ENCODE measurements at regions not wholly inside any gene's neighbourhood (a gene's known extent, or its start where the extent isn't known, plus 50 kb on each side); places are given as distances from the start of the nearest gene placed in this dataset.

GRCh38 chr11:131201674-131202073 lies 168.7 kb upstream of the NTM start:
- peaks cover 4% of the 10 kb centered on the region for H3K4me1 ChIP-seq
- DNase-seq (ENCODE audit: low spot score in 2 of 2), result no peak
- H3K4me3 ChIP-seq, result no peak overlapping the region
- no peaks in the 10 kb centered on the region for H3K9me3 ChIP-seq
- H3K36me3 ChIP-seq, result no peaks in the 10 kb centered on the region
- 93% methylated on average over 12 of the region's 12 CpGs for WGBS
- H3K27ac ChIP-seq, result no peak overlapping the region
- TF ChIP-seq EP300 (IDR thresholded peaks at IDR 0.05) (no peak), POLR2A (IDR thresholded peaks at IDR 0.05) (no peak), CTCF (IDR thresholded peaks at IDR 0.05) (no peak), POLR2AphosphoS5 (IDR thresholded peaks at IDR 0.05) (no peak)
- H3K27me3 ChIP-seq, result peaks cover 4% of the 10 kb centered on the region

GRCh38 chr11:131203040-131203439 lies 167.4 kb upstream of the NTM start:
- Histone ChIP-seq H3K36me3 (no peaks in the 10 kb centered on the region), H3K27ac (no peak overlapping the region), H3K27me3 (peaks cover 4% of the 10 kb centered on the region), H3K9me3 (no peaks in the 10 kb centered on the region), H3K4me1 (no peaks in the 10 kb centered on the region), H3K4me3 (no peak overlapping the region)
- TF ChIP-seq POLR2A (IDR thresholded peaks at IDR 0.05), result no peak
- TF ChIP-seq EP300 (IDR thresholded peaks at IDR 0.05), result no peak
- no peak for TF ChIP-seq POLR2AphosphoS5 (IDR thresholded peaks at IDR 0.05)
- TF ChIP-seq CTCF (IDR thresholded peaks at IDR 0.05), result no peak
- 29% methylated on average over 1 of the region's 1 CpG for WGBS
- no peak for DNase-seq (ENCODE audit: low spot score in 2 of 2)

- H3K9me3 ChIP-seq, result no peaks in the 10 kb centered on the region
- 88% methylated on average over 10 of the region's 10 CpGs for WGBS
- H3K4me3 ChIP-seq, result no peak overlapping the region
- no peak overlapping the region for H3K27ac ChIP-seq
- no peak for DNase-seq (ENCODE audit: low spot score in 2 of 2)
- peaks cover 4% of the 10 kb centered on the region for H3K27me3 ChIP-seq
- TF ChIP-seq EP300 (IDR thresholded peaks at IDR 0.05) (no peak), POLR2AphosphoS5 (IDR thresholded peaks at IDR 0.05) (no peak), POLR2A (IDR thresholded peaks at IDR 0.05) (no peak), CTCF (IDR thresholded peaks at IDR 0.05) (no peak)
- no peaks in the 10 kb centered on the region for H3K36me3 ChIP-seq
- no peaks in the 10 kb centered on the region for H3K4me1 ChIP-seq
Observed at GRCh38 chr11:131204282-131204681, 166.1 kb upstream of the NTM start.

GRCh38 chr11:131204765-131205380 lies 165.5 kb upstream of the NTM start:
- H3K4me3 ChIP-seq, result no peak overlapping the region
- 76% methylated on average over 11 of the region's 11 CpGs for WGBS
- H3K36me3 ChIP-seq, result no peaks in the 10 kb centered on the region
- H3K27ac ChIP-seq, result no peak overlapping the region
- no peak for DNase-seq (ENCODE audit: low spot score in 2 of 2)
- H3K27me3 ChIP-seq, result peaks cover 4% of the 10 kb centered on the region
- H3K4me1 ChIP-seq, result no peaks in the 10 kb centered on the region
- no peaks in the 10 kb centered on the region for H3K9me3 ChIP-seq
- TF ChIP-seq EP300 (IDR thresholded peaks at IDR 0.05), result no peak
- TF ChIP-seq CTCF (IDR thresholded peaks at IDR 0.05), result no peak
- TF ChIP-seq POLR2AphosphoS5 (IDR thresholded peaks at IDR 0.05), result no peak
- no peak for TF ChIP-seq POLR2A (IDR thresholded peaks at IDR 0.05)

GRCh38 chr11:131206671-131207070 lies 163.7 kb upstream of the NTM start:
- 59% methylated on average over 3 of the region's 3 CpGs for WGBS
- no peak overlapping the region for H3K27ac ChIP-seq
- DNase-seq (ENCODE audit: low spot score in 2 of 2), result no peak
- H3K4me3 ChIP-seq, result no peak overlapping the region
- TF ChIP-seq POLR2AphosphoS5 (IDR thresholded peaks at IDR 0.05) (no peak), EP300 (IDR thresholded peaks at IDR 0.05) (no peak), CTCF (IDR thresholded peaks at IDR 0.05) (no peak), POLR2A (IDR thresholded peaks at IDR 0.05) (no peak)
- H3K36me3 ChIP-seq, result no peaks in the 10 kb centered on the region
- H3K9me3 ChIP-seq, result no peaks in the 10 kb centered on the region
- no peaks in the 10 kb centered on the region for H3K4me1 ChIP-seq
- peaks cover 1% of the 10 kb centered on the region for H3K27me3 ChIP-seq
